ENCODE measurements at regions not wholly inside any gene's neighbourhood (a gene's known extent, or its start where the extent isn't known, plus 50 kb on each side); places are given as distances from the start of the nearest gene placed in this dataset.
A peak's percentile ranks its signal among the peaks of the same experiment; 100 is the strongest.

- TF ChIP-seq POLR2A (IDR thresholded peaks at IDR 0.05; ENCODE audit: extremely low read depth, insufficient read length) (no peak), MYC (IDR thresholded peaks at IDR 0.05; ENCODE audit: low read depth, low read length) (no peak)
- TF ChIP-seq, protein P1, sequence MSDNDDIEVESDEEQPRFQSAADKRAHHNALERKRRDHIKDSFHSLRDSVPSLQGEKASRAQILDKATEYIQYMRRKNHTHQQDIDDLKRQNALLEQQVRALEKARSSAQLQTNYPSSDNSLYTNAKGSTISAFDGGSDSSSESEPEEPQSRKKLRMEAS (IDR thresholded peaks at IDR 0.05; ENCODE audit: low read depth, low read length) = no peak
- H3K4me3 ChIP-seq (ENCODE audit: low read depth, low read length) = no peak overlapping the region
- no peak for DNase-seq (ENCODE audit: low read depth)
Measured at GRCh38 chr10:84701370-84701720, 373.0 kb downstream of the CCSER2 start.

- no peak overlapping the region for H3K4me3 ChIP-seq (ENCODE audit: low read depth, low read length)
- TF ChIP-seq, protein P1 (IDR thresholded peaks at IDR 0.05; ENCODE audit: low read depth, low read length) = no peak
- TF ChIP-seq MYC (IDR thresholded peaks at IDR 0.05; ENCODE audit: low read depth, low read length) (no peak), POLR2A (IDR thresholded peaks at IDR 0.05; ENCODE audit: extremely low read depth, insufficient read length) (no peak), CTCF (IDR thresholded peaks at IDR 0.05; ENCODE audit: low read depth, low read length) (no peak)
- no peak for DNase-seq (ENCODE audit: low read depth)
Measured at GRCh38 chr10:84704101-84704500, 375.7 kb downstream of the CCSER2 start.

- H3K4me3 ChIP-seq (ENCODE audit: low read depth, low read length) = no peak overlapping the region
- TF ChIP-seq, protein P1 (IDR thresholded peaks at IDR 0.05; ENCODE audit: low read depth, low read length) = no peak
- TF ChIP-seq POLR2A (IDR thresholded peaks at IDR 0.05; ENCODE audit: extremely low read depth, insufficient read length) (no peak), MYC (IDR thresholded peaks at IDR 0.05; ENCODE audit: low read depth, low read length) (no peak), CTCF (IDR thresholded peaks at IDR 0.05; ENCODE audit: low read depth, low read length) (no peak)
- DNase-seq (ENCODE audit: low read depth) = no peak
Measured at GRCh38 chr10:84706431-84706830, 378.0 kb downstream of the CCSER2 start.

DNA sequence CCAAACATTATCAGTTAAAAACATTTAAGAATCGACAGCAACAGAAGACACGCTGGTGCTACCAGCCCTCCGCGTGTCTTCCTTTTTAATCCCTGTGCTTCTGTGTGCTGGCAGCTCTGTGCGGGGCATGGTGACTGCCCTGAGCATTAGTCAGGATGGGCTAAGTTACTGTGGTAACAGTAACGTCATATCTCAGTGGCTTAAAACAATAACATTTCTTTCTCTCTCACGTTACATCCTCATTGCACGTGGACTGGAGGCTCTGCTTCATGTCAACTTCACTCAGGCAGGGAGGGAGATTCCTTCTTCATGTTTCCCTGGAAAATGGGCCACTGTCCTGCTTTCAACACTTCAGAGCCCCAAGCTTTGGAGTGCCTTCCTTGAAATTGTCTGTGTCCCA is 378.5 kb downstream of the CCSER2 start:
- H3K4me3 ChIP-seq (ENCODE audit: low read depth, low read length) = no peak overlapping the region
- TF ChIP-seq CTCF (IDR thresholded peaks at IDR 0.05; ENCODE audit: low read depth, low read length) (no peak), POLR2A (IDR thresholded peaks at IDR 0.05; ENCODE audit: extremely low read depth, insufficient read length) (no peak), MYC (IDR thresholded peaks at IDR 0.05; ENCODE audit: low read depth, low read length) (no peak)
- TF ChIP-seq, protein P1 (IDR thresholded peaks at IDR 0.05; ENCODE audit: low read depth, low read length) = no peak
- DNase-seq (ENCODE audit: low read depth) = no peak

DNA sequence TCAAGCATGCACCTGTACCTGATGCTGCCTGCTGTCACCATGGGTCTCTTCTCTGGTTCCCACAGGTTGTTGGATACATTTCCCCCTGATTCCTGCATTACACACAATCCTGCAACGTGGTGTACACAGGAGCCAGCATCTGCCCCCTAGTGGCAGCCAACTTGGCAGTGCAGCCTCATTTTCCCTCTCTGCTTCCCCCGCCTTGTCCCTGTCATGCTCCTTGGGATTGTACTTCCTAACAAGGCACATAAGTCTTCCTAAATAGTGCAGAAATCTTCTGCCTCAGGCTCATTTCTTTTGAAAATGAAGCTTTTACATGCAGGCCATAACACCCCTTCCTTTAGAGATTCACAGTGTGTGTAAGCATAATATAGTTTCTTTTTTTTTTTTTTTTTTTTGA is 387.5 kb downstream of the CCSER2 start:
- DNase-seq (ENCODE audit: low read depth) = peak; percentile 61
- H3K4me3 ChIP-seq (ENCODE audit: low read depth, low read length) = no peak overlapping the region
- TF ChIP-seq CTCF (IDR thresholded peaks at IDR 0.05; ENCODE audit: low read depth, low read length) (peak; percentile 97), MYC (IDR thresholded peaks at IDR 0.05; ENCODE audit: low read depth, low read length) (peak; percentile 41; the same call in 1 of the 2 replicates), POLR2A (IDR thresholded peaks at IDR 0.05; ENCODE audit: extremely low read depth, insufficient read length) (no peak)
- TF ChIP-seq, protein P1 (IDR thresholded peaks at IDR 0.05; ENCODE audit: low read depth, low read length) = peak; percentile 34; the same call in 1 of the 2 replicates

DNA sequence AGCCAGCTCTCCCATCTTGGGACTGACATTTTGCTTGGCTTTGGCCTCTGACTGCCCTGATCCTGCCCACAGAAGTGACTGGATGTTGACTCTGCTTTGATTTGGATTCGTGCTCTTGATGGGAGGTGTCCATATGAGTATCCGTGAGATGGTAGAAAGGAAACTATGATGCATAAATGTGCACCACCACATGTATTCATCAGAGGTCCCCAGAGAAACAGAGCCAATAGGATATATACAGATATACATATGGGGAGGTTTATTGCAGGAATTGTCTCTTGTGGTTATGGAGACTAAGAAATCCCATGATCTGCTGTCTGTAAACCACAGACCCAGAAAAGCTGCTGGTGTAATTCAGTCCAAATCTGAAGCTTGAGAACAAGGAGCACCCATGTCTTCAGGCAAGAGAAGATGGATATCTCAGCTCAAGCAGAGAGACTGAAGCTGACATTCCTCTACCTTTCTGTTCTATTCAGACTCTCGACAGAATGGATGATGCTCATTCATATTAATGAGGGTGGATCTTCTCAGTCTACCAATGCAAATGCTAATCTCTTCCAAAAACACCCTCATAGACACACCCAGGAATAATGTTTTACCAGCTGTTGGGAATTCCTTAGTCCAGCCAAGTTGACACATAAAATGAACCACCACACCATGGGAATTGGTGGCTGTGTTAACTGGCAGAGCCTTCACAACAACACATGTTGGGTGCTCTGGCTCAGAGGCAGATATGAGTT is 390.7 kb downstream of the CCSER2 start:
- TF ChIP-seq MYC (IDR thresholded peaks at IDR 0.05; ENCODE audit: low read depth, low read length) = no peak
- no peak for TF ChIP-seq CTCF (IDR thresholded peaks at IDR 0.05; ENCODE audit: low read depth, low read length)
- TF ChIP-seq, protein P1 (IDR thresholded peaks at IDR 0.05; ENCODE audit: low read depth, low read length) = no peak
- no peak for TF ChIP-seq POLR2A (IDR thresholded peaks at IDR 0.05; ENCODE audit: extremely low read depth, insufficient read length)
- no peak for DNase-seq (ENCODE audit: low read depth)
- H3K4me3 ChIP-seq (ENCODE audit: low read depth, low read length) = no peak overlapping the region
